ENCODE measurements at regions not wholly inside any gene's neighbourhood (a gene's known extent, or its start where the extent isn't known, plus 50 kb on each side); places are given as distances from the start of the nearest gene placed in this dataset.

DNA sequence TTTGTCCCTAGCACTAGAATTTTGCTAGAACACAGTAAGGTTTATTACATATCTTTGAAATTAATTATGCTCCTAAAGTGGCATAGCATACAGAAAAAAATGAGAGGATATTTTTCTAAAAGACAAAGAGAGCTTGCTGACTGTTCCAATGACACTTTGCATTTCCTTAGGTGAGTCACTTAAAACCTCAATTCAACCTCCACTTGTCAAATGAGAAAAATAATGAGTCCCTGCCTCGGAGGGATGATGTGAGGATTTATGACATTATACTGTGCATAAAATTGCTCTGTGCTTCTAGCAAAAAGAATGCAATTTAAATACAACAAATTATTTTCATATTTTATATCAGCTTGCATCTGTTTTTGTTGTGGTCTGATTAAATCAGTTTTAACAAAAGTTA lies 1417.0 kb upstream of the ALCAM start:
- TF ChIP-seq, protein P1, sequence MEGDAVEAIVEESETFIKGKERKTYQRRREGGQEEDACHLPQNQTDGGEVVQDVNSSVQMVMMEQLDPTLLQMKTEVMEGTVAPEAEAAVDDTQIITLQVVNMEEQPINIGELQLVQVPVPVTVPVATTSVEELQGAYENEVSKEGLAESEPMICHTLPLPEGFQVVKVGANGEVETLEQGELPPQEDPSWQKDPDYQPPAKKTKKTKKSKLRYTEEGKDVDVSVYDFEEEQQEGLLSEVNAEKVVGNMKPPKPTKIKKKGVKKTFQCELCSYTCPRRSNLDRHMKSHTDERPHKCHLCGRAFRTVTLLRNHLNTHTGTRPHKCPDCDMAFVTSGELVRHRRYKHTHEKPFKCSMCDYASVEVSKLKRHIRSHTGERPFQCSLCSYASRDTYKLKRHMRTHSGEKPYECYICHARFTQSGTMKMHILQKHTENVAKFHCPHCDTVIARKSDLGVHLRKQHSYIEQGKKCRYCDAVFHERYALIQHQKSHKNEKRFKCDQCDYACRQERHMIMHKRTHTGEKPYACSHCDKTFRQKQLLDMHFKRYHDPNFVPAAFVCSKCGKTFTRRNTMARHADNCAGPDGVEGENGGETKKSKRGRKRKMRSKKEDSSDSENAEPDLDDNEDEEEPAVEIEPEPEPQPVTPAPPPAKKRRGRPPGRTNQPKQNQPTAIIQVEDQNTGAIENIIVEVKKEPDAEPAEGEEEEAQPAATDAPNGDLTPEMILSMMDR (IDR thresholded peaks at IDR 0.05; ENCODE audit: low read depth, low read length): no peak
- no peak for DNase-seq (ENCODE audit: low read depth in 2 of 2)
- H3K4me3 ChIP-seq (replicated peaks in 1 of 2; ENCODE audit: low read depth in 2 of 2, low read length in 2 of 2): no peak overlapping the region

GRCh38 chr3:103950676-103951075 lies 1416.0 kb upstream of the ALCAM start:
- no peak overlapping the region for H3K4me3 ChIP-seq (replicated peaks in 1 of 2; ENCODE audit: low read depth in 2 of 2, low read length in 2 of 2)
- TF ChIP-seq, protein P1 (IDR thresholded peaks at IDR 0.05; ENCODE audit: low read depth, low read length): no peak
- no peak for DNase-seq (ENCODE audit: low read depth in 2 of 2)

DNA sequence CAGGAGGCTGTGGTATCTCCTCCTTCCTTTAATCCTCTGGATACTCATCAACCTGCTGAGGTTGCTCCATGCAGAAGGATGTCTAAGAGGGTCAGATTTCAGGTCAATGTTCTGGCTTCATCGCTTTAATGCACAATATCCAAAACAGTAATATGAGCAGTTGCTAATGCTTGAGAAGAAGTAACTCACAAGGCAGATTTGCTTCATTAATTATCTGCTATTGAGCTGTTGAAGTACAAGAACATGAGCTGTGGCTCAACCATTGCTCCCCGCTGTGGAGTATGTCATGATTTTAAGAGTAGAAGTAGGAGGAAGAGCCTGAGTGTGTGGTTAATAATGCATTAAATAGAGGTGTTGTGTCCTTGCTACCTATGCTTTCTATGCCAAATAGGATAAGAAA lies 1412.9 kb upstream of the ALCAM start:
- TF ChIP-seq, protein P1 (IDR thresholded peaks at IDR 0.05; ENCODE audit: low read depth, low read length): no peak
- no peak overlapping the region for H3K4me3 ChIP-seq (replicated peaks in 1 of 2; ENCODE audit: low read depth in 2 of 2, low read length in 2 of 2)
- DNase-seq (ENCODE audit: low read depth in 2 of 2): no peak

- no peak for DNase-seq (ENCODE audit: low read depth in 2 of 2)
- H3K4me3 ChIP-seq (replicated peaks in 1 of 2; ENCODE audit: low read depth in 2 of 2, low read length in 2 of 2): no peak overlapping the region
- TF ChIP-seq, protein P1 (IDR thresholded peaks at IDR 0.05; ENCODE audit: low read depth, low read length): no peak
These were observed 1405.9 kb upstream of the ALCAM start for GRCh38 chr3:103960819-103961218.

DNA sequence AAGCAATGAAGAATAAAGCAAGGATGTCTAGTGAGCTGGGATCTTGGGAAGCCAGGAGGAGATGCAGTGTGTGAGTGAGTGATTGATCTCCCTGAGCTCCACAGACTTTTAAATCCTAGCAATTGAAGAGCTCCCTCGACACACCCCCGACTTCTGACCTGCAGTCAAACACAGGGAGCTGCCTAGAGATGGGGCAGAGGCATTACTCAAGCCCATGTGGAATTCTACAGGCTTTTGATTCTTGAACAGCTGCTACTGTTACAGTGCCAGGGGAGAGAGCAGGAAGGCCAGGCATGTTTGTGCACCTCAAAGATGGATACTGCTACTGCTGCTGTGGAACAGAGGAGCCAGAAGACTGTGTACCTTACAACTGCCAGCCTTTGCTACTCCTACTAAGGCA lies 1403.1 kb upstream of the ALCAM start:
- H3K4me3 ChIP-seq (replicated peaks in 1 of 2; ENCODE audit: low read depth in 2 of 2, low read length in 2 of 2): no peak overlapping the region
- TF ChIP-seq, protein P1 (IDR thresholded peaks at IDR 0.05; ENCODE audit: low read depth, low read length): no peak
- no peak for DNase-seq (ENCODE audit: low read depth in 2 of 2)

DNA sequence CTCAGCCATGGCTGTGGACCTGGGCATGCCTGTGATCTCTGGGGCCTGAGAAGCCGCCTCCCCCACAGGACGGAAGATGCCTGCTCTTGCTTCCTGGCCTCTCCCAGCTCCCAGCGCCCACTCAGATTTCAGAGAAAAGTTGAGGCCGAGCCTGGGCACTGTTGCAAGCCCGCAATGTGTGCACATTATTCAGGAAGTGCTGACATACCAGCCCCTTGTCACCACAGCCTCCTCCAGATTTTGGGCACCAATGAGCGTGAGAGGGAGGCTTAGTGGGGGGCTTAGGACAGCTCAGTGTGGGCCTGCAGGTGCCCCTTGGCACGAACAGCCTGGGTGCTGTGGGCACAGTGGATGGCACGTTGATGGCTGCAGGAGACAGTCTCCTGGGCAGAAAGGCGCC lies 1400.9 kb upstream of the ALCAM start:
- TF ChIP-seq, protein P1 (IDR thresholded peaks at IDR 0.05; ENCODE audit: low read depth, low read length): no peak
- no peak for DNase-seq (ENCODE audit: low read depth in 2 of 2)
- H3K4me3 ChIP-seq (replicated peaks in 1 of 2; ENCODE audit: low read depth in 2 of 2, low read length in 2 of 2): no peak overlapping the region

DNA sequence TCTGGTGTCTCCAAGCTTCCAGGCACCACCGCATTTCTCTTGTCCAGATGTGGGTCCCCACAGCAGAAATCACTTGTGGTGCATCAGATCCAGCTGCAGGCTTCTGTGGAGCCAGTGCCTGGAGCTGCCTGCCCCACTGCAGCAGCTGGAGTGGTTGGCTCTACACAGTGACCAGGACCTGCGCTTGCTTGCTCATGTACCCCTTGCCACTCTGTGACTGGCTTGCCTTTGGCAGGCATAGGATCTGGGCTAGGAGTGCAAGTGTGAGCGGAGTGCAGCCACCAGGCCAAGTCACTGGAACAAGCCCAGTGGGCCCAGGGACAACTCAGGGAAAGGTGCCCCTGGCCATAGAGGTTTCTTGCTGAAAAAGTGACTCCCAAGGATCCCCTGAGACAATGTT lies 1400.0 kb upstream of the ALCAM start:
- TF ChIP-seq, protein P1 (IDR thresholded peaks at IDR 0.05; ENCODE audit: low read depth, low read length): no peak
- no peak for DNase-seq (ENCODE audit: low read depth in 2 of 2)
- H3K4me3 ChIP-seq (replicated peaks in 1 of 2; ENCODE audit: low read depth in 2 of 2, low read length in 2 of 2): no peak overlapping the region
